ENCODE measurements at regions not wholly inside any gene's neighbourhood (a gene's known extent, or its start where the extent isn't known, plus 50 kb on each side); places are given as distances from the start of the nearest gene placed in this dataset.
"Not testable (repeated sequence)": the region's sequence is repeated elsewhere in the genome, so short reads cannot be mapped to it uniquely, and the experiment has no call there.

DNA sequence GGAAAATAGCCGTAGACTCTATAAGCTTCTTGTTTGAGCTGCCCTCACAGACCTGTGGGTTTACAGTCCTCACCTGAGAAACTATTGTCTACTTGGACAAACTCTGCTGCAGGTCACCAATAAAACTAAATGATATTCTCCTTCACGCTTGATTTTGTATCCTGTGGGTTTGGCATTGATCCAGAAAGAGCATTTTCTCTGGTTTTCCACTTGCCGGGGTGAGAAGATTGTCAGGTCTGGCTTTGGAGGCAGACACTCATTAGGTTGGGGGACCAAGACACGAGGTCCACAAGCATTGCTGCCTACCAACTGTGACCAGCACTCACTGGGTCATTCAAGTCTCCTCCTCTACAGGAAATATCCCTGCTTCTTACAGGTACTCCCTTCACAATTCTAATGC is 68.5 kb downstream of the CDC14C start:
- DNase-seq: no peak

DNA sequence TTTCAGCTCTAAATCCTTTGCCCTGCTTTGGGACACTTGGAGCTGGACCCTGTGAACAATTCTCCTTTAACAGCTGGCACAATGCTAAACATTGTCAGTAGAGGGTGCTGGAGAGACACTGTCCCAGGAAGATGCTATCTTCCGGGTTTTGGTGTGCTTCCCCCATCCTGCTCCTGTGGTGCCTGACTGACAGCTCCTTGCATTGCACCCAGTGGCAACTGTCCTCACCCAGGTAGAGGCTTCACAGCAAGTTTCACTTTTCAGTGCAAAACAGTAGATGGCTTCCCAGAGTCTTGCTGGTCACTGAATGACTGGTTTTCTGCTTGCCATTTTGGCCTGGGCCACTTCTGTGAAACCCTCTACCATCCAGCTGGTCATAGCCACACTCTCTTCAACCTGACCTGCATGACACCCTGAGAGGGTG is 77.3 kb downstream of the CDC14C start:
- no peak for DNase-seq

- DNase-seq: no peak
These were observed 86.4 kb downstream of the CDC14C start for GRCh38 chr7:49010717-49011116.

GRCh38 chr7:49014870-49015269 is 90.5 kb downstream of the CDC14C start:
- no peak for DNase-seq

DNA sequence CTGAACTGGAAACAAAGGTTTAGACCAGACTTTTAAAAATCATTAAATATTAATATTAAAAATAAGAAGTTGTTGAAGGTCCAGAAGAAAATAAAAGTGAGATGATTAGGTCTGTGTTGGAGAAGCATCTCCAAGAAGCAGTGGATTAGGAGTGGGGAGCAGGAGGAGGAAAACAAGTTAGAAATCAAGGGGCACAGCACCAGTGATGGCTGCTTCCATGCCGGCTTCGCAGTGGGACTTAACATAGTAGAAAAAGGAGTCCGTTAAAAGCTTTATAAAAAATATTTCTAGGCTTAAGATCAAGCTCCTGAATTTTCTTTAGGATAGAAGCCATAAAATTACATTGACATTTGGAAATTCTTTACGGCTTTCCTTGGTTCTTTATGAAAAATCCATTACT is 95.8 kb downstream of the CDC14C start:
- no peak for DNase-seq

DNA sequence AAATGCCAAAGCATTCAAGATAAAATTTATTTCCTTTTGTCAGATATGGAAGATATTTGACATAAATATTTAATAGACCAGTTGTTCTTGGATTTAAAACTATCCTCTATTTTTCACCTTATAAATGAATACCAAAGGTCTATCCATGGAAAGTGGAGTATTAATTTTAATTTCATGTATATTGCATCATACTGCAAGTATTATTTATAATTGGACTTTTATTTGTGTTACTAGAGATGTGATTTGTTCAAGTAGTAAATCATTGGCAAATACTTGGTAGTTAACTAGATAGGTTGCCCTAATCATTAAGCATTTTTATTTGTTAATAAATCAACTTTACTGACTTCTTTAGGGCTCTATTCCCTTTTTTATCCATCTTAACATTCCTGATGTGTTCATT is 98.1 kb downstream of the CDC14C start:
- no peak for DNase-seq

- DNase-seq: no peak
These were observed 99.3 kb downstream of the CDC14C start for GRCh38 chr7:49023345-49024328.

GRCh38 chr7:49030221-49030620 is 105.9 kb downstream of the CDC14C start:
- DNase-seq: no peak

DNA sequence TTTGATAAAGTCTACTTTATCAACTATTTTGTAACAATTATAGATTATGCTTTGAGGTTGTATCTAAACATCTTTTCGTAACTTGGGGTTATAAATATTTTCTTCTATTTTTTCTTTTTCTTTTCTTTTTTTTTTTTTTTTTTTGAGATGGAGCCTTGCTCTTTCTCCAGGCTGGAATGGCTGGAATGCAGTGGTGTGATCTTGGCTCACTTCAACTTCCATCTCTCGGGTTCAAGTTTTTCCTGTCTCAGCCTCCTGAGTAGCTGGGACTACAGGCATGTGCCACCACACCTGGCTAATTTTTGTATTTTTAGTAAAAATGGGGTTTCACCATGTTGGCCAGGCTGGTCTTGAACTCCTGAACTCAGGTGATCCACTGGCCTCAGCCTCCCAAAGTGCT is 108.8 kb downstream of the CDC14C start:
- not testable (repeated sequence) for DNase-seq

GRCh38 chr7:49037346-49038210 is 113.2 kb downstream of the CDC14C start:
- DNase-seq: no peak

GRCh38 chr7:49038821-49039358 is 114.5 kb downstream of the CDC14C start:
- no peak for DNase-seq

GRCh38 chr7:49060743-49061142 is 136.4 kb downstream of the CDC14C start:
- DNase-seq: no peak

DNA sequence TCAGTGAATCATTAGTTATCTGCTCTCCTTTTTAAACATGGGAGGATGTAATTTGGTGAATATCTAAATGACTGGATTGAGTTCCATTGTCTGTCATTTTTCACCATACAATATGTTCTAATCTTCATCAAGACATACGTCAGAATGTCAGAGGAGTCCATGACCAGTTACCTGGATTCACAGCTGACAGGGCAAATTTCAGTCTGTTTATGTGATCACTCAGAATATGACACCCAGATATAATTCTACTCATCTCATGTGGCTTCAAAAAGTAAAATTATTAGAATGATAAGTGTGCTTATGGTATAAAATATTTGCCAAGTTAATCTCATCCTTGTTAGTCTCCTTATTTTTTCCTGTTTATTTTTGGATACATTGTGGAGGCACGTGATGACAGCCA is 150.2 kb downstream of the CDC14C start:
- no peak for DNase-seq

DNA sequence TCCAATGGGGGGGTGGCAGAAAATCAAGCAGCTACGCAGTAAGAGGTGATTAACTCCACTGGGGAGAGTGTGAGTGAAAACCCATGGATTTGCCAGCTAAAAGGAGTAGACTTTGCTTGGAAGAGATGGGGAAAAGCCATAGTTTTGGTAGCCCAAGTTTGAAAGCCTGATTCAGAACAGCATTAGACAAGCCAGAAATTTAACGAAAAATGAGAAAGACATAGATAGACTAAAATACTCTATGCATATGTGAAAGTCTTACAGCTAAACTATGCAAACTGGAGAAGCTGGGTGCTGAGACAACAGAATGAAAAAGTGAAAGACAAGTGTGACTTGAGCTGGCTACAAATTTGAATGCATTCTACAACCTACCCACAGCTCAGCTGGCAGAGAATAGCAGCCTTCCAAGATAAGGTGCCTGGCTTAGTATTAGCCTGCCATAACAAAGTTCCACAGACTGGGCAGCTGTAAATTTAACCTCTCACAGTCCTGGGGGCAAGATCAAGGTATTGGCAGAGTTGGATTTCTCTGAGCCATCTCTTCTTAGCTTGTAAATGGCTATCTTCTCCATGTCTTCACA is 156.6 kb downstream of the CDC14C start:
- no peak for DNase-seq

- no peak for DNase-seq
These were observed 163.7 kb downstream of the CDC14C start for GRCh38 chr7:49088017-49088416.

DNA sequence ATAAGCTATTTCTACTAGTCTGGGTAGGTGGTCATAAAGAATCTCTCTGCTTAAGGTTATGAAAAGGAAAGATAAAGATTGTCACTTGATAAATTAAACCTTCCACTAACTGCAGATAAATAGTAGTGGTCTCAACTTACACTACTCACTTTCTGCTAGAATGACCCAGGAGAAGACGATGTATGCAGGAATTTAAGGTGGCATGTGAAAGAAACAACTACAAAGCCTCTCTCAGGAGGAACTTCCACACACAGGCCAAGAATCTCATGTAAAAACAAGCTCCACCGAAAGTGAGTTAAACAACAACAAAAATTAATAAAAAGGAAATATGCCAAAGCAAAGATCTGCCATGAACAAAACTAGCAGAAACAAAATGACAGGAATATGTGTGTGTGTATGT is 165.4 kb downstream of the CDC14C start:
- DNase-seq: no peak

DNA sequence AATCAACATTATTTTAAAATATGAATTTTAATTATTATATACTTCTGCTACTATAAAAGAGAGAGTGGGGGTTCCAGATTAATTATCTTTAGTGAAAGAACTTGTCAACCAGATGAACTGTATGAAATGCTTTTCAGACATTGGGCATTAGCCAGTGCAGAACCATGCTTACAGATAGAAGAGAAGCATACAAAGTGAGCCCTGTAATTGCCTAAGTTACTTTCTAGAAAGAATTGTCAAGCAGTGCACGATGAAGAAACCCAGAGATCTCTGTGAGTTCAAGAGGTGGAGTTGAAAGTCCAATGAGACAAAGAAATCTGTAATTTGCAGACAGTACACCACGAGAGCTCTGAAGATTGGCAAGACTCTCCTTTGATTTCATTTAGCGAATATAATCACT is 166.7 kb downstream of the CDC14C start:
- no peak for DNase-seq

GRCh38 chr7:49091519-49091918 is 167.2 kb downstream of the CDC14C start:
- DNase-seq: no peak

DNA sequence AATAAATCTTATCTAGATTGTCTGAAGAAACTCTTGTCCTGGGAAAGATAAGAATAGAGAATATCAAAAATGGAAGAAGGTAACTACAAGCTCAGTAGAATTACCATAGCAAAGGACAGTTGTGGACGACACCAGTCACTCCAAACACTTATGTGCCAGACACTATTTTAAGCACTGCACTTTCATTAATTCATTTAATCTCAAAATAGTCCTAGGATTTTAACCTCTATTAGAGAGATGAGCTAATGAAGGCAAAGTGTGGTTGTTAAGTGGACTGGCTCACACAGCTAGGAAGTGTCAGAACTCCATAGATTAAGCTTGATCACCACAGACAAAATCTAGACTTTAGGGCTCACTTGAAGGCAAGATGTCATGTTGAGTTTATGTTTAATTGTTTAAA is 168.9 kb downstream of the CDC14C start:
- no peak for DNase-seq

DNA sequence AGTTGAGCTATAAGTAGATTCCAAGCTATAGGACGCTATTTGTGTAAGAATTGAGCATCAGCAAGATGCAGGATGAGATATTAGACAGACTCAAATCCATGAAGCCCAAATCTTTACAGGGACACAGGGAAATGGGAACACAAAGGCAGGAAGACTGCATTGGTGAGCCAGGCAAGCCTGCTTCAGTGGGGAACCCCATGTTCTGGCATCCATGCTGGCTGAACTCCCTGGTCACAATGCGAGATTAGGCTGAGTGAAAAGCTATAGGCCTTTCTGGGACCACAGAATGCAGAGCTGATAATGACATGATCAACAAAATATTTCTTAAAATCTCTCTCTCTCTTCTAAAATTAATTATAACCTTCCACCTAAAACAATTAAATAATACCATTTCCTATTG is 170.5 kb downstream of the CDC14C start:
- DNase-seq: no peak

DNA sequence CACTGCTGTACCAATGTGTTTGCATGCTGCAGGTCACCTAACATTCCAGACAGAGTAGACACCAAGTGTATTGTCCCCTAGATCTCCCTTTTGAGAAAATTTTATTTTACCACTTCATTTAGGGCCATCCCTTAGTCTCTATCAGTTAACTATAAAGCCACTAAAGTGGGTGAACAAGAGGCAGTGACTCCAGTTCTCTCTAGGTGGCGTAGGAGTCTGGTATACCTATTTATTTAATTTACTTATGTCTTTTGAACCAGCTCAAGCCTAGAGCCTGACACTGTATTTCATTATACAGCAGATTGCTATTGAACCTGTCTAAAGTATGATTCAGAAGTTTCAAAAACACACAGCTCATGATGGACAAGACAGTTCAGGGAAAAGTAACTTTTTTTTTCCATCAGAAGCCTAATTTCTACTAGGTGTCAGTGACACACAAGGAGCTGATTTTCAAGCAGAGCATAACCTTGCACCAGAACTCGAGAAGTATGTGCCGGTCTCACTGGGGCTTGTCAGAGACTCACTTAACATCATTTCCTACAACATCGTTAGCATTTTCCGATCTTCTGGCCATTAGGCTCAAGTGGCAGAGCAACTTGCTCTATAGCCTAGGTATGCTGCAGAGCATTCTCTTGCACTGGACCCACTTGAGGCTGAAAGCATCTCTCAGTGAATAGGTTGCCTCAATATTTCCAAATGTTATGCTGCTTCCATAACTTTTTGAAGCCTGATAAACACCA is 175.4 kb downstream of the CDC14C start:
- no peak for DNase-seq

Measured in NCI-H1105 (cell line).